ENCODE measurements at regions not wholly inside any gene's neighbourhood (a gene's known extent, or its start where the extent isn't known, plus 50 kb on each side); places are given as distances from the start of the nearest gene placed in this dataset.
"Not testable (repeated sequence)": the region's sequence is repeated elsewhere in the genome, so short reads cannot be mapped to it uniquely, and the experiment has no call there.

DNA sequence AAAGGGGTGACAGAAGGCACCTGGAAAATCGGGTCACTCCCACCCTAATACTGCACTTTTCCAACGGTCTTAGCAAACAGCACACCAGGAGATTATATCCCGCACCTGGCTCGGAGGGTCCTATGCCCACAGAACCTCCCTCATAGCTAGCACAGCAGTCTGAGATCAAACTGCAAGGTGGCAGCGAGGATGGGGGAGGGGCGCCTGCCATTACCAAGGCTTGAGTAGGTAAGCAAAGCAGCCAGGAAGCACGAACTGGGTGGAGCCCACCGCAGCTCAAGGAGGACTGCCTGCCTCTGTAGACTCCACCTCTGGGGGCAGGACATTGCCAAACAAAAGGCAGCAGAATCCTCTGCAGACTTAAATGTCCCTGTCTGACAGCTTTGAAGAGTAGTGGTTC is 101.8 kb downstream of the TBX20 start:
- not testable (repeated sequence) for DNase-seq

DNA sequence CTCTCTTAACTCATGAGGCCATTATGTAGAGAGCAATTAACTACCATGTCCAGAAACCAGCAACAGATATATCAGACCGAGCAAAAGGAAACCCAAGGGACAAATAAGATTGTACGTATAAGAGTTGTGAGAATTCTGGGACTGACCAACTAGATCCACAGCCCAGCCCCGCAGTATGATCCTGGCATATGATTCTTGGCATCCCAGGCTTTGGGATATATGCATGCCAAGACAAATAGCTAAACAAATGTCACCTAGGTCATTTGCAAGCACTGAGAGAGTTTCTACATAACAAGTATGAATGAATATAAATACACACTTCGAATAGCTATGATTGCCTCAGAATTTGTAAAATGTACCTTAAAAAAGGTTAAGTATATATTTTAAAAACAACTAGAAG is 105.9 kb downstream of the TBX20 start:
- not testable (repeated sequence) for DNase-seq

- not testable (repeated sequence) for DNase-seq
Measured at GRCh38 chr7:35142125-35142524, 104.8 kb upstream of the DPY19L1 start.

DNA sequence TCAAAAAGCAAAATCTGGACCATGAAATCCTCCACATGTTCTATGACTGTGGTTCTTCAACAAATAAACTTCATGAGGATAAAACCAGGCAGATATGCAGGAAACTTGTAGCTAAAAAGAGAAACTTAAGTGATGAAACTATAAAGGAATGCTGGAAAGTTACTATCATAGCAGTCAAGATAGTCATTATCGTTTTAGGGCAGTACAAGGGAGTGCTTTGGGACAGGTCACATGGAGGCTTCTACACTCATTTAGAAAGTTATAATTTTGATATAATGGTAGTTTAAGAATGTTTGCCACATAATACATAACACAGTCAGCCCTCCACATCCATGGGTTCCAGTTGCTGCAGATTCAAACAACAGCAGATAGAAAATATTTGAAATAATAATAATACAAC is 102.0 kb upstream of the DPY19L1 start:
- not testable (repeated sequence) for DNase-seq

DNA sequence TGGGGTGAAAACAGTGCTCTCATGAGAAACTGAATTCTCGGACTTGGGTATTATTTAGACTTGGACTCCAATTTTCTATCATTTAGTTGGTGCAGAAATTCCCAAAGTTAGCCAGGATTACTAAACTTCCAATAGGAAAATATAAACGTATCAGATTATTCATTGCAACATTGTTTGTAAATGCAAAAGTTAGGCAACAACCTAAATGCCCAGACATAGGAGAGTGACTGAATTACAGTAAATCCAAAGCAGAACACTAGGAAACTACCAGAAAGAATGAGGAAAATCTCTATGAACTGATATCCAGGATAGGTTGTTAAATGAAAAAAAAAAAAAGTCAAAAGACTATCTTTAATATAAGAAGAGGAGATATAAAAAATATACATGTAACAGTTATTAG is 96.2 kb upstream of the DPY19L1 start:
- not testable (repeated sequence) for DNase-seq

GRCh38 chr7:35133011-35133410 is 95.7 kb upstream of the DPY19L1 start:
- peak; percentile 51 for DNase-seq

DNA sequence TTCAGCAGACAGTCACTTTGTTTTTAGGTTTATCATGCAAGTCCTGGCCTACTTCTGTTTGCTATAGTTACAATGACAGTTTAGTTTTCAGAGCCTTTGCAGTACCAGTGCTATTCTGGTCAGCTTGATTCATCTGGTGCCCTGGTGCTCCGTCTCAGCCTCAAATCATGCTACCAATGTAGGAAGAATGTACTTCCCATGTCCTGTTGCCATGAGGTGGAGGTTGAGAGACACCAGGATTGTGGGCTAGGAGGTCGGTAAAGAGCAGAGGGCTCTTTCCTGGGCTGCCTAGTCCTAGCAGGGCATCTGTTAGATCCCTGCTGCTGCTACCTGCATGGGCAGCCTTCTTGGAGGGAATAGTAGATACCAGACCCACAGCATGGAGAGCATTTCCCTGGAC is 91.4 kb upstream of the DPY19L1 start:
- DNase-seq = not testable (repeated sequence)

GRCh38 chr7:35118526-35118925 is 81.2 kb upstream of the DPY19L1 start:
- DNase-seq = not testable (repeated sequence)

DNA sequence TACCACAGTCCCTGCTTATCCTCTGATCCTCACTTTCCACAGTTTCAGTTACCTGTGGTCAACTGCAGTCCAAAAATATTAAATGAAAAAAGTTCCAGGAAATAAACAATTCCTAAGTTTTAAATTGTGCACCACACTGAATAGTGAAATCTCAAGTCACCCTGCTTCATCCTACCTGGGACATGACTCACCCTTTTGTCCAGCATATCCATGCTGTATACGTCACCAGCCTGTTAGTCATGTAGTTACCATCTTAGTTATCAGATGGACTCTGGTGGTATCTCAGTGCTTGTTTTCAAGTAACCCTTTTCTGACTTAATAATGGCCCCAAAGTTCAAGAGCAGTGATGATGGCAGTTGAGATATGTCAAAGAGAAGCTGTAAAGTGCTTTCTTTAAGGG is 69.4 kb upstream of the DPY19L1 start:
- not testable (repeated sequence) for DNase-seq

DNA sequence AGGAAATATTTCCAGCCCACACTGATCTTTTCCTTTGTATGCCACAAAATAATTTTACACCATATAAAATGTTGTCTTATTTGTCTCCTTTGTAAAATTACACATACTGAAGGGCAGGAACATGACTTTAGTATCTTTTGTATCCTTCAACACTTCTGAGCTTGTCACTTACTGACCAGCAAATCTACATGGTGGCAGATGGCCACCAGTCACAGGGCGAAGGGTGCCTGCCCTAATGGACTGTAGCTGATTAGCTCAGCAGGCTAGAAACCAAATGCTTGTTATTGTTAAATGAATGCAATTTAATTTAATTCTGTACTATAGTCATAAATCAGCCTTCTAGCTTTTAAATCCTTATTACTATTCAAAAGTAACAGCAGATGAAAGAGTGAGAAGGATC is 68.2 kb upstream of the DPY19L1 start:
- peak; percentile 87 for DNase-seq

DNA sequence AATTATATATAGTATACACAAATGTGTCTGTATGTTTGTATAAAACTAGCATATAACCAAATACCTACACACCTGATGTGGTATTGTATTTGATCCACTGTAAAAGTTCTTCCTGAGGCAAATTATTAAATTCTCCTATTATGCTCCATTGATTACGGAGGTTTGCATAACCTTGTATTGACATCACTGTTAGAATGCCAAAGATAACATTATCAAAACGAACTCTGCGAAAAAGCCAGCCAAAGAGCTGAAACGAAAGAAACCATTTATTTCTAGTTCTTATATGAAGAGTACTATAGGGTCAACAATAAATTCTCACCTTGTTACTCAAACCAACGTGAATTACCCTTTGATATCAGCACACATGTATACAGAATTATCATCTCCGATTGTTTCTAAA is 65.6 kb upstream of the DPY19L1 start:
- not testable (repeated sequence) for DNase-seq

DNA sequence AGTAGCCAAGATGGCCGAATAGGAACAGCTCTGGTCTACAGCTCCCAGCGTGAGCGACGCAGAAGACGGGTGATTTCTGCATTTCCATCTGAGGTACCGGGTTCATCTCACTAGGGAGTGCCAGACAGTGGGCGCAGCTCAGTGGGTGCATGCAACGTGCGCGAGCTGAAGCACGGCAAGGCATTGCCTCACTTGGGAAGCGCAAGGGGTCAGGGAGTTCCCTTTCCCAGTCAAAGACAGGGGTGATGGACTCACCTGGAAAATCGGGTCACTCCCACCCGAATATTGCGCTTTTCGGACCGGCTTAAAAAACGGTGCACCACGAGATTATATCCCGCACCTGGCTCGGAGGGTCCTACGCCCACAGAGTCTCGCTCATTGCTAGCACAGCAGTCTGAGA is 55.7 kb upstream of the DPY19L1 start:
- not testable (repeated sequence) for DNase-seq

Data from NCI-H82 (cell line).